HG03196 (cell line): ENCODE measurements at regions not wholly inside any gene's neighbourhood (a gene's known extent, or its start where the extent isn't known, plus 50 kb on each side); places are given as distances from the start of the nearest gene placed in this dataset.

ENCODE experiments used
- ATAC-seq: cut with Tn5 transposase; IDR thresholded peaks from one replicate; pipeline ENCODE4 v1.9.1; 2021; ENCODE audit not compliant: unreplicated experiment

GRCh38 chr6:77181749-77182148 is 281.5 kb downstream of the HTR1B start:
- ATAC-seq, result no peak

GRCh38 chr6:77180326-77180725 is 283.0 kb downstream of the HTR1B start:
- no peak for ATAC-seq

GRCh38 chr6:77178821-77179220 is 284.5 kb downstream of the HTR1B start:
- no peak for ATAC-seq

- no peak for ATAC-seq
These were observed 285.8 kb downstream of the HTR1B start for GRCh38 chr6:77177470-77177869.

GRCh38 chr6:77173472-77174074 is 289.7 kb downstream of the HTR1B start:
- no peak for ATAC-seq

- no peak for ATAC-seq
These were observed 290.7 kb downstream of the HTR1B start for GRCh38 chr6:77172578-77172977.

- ATAC-seq, result no peak
These were observed 303.6 kb downstream of the HTR1B start for GRCh38 chr6:77159730-77160129.

GRCh38 chr6:77151241-77151640 is 312.1 kb downstream of the HTR1B start:
- no peak for ATAC-seq

- ATAC-seq, result no peak
These were observed 312.6 kb downstream of the HTR1B start for GRCh38 chr6:77150736-77151135.

GRCh38 chr6:77145244-77145643 is 318.0 kb downstream of the HTR1B start:
- no peak for ATAC-seq

- ATAC-seq, result no peak
These were observed 319.4 kb downstream of the HTR1B start for GRCh38 chr6:77143659-77144447.

- ATAC-seq, result no peak
These were observed 327.2 kb downstream of the HTR1B start for GRCh38 chr6:77136086-77136485.

GRCh38 chr6:77133031-77133430 is 330.3 kb downstream of the HTR1B start:
- ATAC-seq, result no peak

GRCh38 chr6:77131426-77131825 is 331.9 kb downstream of the HTR1B start:
- ATAC-seq, result no peak

- no peak for ATAC-seq
These were observed 338.7 kb downstream of the HTR1B start for GRCh38 chr6:77124604-77125003.

GRCh38 chr6:77123527-77123926 is 339.8 kb downstream of the HTR1B start:
- ATAC-seq, result no peak

GRCh38 chr6:77106992-77107391 is 356.3 kb downstream of the HTR1B start:
- no peak for ATAC-seq

GRCh38 chr6:77105091-77105490 is 358.2 kb downstream of the HTR1B start:
- ATAC-seq, result no peak

- ATAC-seq, result no peak
These were observed 365.4 kb downstream of the HTR1B start for GRCh38 chr6:77097940-77098339.

GRCh38 chr6:77095936-77096627 is 367.2 kb downstream of the HTR1B start:
- no peak for ATAC-seq

GRCh38 chr6:77094821-77095220 is 368.5 kb downstream of the HTR1B start:
- ATAC-seq, result no peak

GRCh38 chr6:77092971-77093370 is 370.3 kb downstream of the HTR1B start:
- ATAC-seq, result no peak
